Activated B cell treated with CpG ODN at 0.5 μM for 24 hours (primary cell): ENCODE measurements at regions not wholly inside any gene's neighbourhood (a gene's known extent, or its start where the extent isn't known, plus 50 kb on each side); places are given as distances from the start of the nearest gene placed in this dataset.

Source experiments
- ATAC-seq: fragments of 200-7000 bp; cut with Tn5 transposase; one replicate; pipeline ENCODE4 v1.10.0; 2021; ENCODE audit warnings: low read depth, mild to moderate bottlenecking, moderate library complexity
- CTCF ChIA-PET: fragments of 350-600 bp; sonication (Branson Sonifier 250); formaldehyde crosslinking; loops from one replicate; lab custom pipeline; 2021; ENCODE audit warnings: antibody characterized with exemption; lab: Charles Lee
- POLR2A ChIA-PET: fragments of 350-600 bp; sonication (Branson Sonifier 250); formaldehyde crosslinking; loops from one replicate; lab custom pipeline; 2021; ENCODE audit warnings: antibody characterized with exemption; lab: Charles Lee
- DNase-seq: peaks from one replicate; pipeline ENCODE4 v3.0.0; 2022
- H3K27ac Mint-ChIP-seq: one replicate; pipeline ENCODE4 v1.8.0; 2020; ENCODE audit warnings: mixed read lengths
- H3K27me3 Mint-ChIP-seq: one replicate; pipeline ENCODE4 v1.8.0; 2021; ENCODE audit warnings: mixed read lengths
- H3K36me3 Mint-ChIP-seq: one replicate; pipeline ENCODE4 v1.8.0; 2021; ENCODE audit warnings: low read depth, mixed read lengths
- H3K4me1 Mint-ChIP-seq: one replicate; pipeline ENCODE4 v1.8.0; 2021; ENCODE audit warnings: mixed read lengths
- H3K4me3 Mint-ChIP-seq: one replicate; pipeline ENCODE4 v1.8.0; 2020; ENCODE audit warnings: mild to moderate bottlenecking, mixed read lengths
- H3K9me3 Mint-ChIP-seq: one replicate; pipeline ENCODE4 v1.8.0; 2020; ENCODE audit warnings: mixed read lengths
- intact Hi-C: fragments of 100-400 bp; cut with micrococcal nuclease; formaldehyde crosslinking; loops from one replicate; pipeline ENCODE4 v1.15.1; 2024
- TF ChIP-seq, protein P1 (sequence below): fragments of 200-600 bp; IDR thresholded peaks from one replicate; pipeline ENCODE4 v1.8.0; 2022; ENCODE audit warnings: antibody characterized with exemption, mild to moderate bottlenecking

DNA sequence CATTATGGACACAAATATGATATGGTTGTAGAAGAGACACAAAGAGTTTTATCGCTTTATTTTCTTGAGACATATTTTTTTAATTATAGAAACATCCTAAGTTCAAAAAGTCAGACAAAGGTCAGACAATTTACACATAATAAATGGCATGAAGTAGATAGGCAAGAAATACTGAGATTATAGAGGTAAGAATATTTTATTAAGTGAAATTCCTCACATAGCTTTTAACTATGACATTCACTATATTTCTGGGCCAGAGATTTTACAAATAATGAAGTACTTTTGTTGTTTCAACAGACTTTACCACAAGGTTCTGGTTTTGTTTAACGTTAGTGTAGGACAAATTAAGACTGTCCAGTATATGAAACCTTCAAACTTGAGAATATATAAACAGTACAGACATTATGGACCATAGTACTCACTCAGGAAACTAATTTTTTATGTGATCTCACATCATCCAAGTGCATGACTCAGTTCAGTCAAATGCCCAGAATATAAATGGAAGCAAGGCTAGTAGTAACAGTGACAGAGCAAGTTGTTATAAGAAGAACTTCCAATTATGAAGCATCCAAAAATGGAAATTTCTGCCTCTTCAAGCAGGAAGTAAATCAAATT lies 394.8 kb downstream of the KCNJ2 start:
- DNase-seq (no peak), ATAC-seq (no peak)
- intact Hi-C loops: loop anchor here (10.0 kb wide), 1 partner anchor 49 kb away; no protein-coding TSS in a partner anchor
- POLR2A ChIA-PET: interaction anchor here (0.6 kb wide), 1 partner anchor 1009 kb away, joined by 8 read pairs; no protein-coding TSS in a partner anchor
- H3K27me3 Mint-ChIP-seq: no peaks in the 10 kb centered on the region
- no peak overlapping the region for H3K27ac Mint-ChIP-seq
- no peaks in the 10 kb centered on the region for H3K36me3 Mint-ChIP-seq
- H3K4me3 Mint-ChIP-seq: no peak overlapping the region
- no peaks in the 10 kb centered on the region for H3K9me3 Mint-ChIP-seq
- H3K4me1 Mint-ChIP-seq: no peaks in the 10 kb centered on the region
- CTCF ChIA-PET: no interaction called here
- TF ChIP-seq, protein P1, sequence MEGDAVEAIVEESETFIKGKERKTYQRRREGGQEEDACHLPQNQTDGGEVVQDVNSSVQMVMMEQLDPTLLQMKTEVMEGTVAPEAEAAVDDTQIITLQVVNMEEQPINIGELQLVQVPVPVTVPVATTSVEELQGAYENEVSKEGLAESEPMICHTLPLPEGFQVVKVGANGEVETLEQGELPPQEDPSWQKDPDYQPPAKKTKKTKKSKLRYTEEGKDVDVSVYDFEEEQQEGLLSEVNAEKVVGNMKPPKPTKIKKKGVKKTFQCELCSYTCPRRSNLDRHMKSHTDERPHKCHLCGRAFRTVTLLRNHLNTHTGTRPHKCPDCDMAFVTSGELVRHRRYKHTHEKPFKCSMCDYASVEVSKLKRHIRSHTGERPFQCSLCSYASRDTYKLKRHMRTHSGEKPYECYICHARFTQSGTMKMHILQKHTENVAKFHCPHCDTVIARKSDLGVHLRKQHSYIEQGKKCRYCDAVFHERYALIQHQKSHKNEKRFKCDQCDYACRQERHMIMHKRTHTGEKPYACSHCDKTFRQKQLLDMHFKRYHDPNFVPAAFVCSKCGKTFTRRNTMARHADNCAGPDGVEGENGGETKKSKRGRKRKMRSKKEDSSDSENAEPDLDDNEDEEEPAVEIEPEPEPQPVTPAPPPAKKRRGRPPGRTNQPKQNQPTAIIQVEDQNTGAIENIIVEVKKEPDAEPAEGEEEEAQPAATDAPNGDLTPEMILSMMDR: no peak

DNA sequence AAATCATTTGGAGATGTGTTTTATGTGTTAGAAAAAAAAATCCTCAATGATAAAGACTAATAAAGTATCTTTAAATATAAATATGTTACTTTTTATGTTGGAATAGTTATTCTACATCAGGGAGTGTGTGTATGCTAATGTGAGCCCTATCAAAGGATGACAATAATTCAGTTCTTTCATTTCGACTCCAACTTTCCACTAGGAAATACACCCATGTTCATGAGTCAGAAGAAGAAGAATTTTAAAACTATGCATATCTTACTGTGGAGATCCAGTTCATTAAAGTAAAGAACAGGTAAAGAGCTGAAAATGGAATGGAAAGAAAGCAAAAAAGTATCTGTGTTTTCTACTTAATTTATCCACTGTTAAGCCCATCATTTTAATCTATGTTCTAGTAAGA lies 399.8 kb downstream of the KCNJ2 start:
- no peak overlapping the region for H3K4me3 Mint-ChIP-seq
- intact Hi-C loops: loop anchor here (10.0 kb wide), 1 partner anchor 54 kb away; no protein-coding TSS in a partner anchor
- ChIA-PET CTCF (no interaction called here), POLR2A (no interaction called here)
- H3K9me3 Mint-ChIP-seq: no peaks in the 10 kb centered on the region
- TF ChIP-seq, protein P1: no peak
- DNase-seq (no peak), ATAC-seq (no peak)
- no peaks in the 10 kb centered on the region for H3K36me3 Mint-ChIP-seq
- H3K4me1 Mint-ChIP-seq: no peaks in the 10 kb centered on the region
- H3K27ac Mint-ChIP-seq: no peak overlapping the region
- no peaks in the 10 kb centered on the region for H3K27me3 Mint-ChIP-seq

DNA sequence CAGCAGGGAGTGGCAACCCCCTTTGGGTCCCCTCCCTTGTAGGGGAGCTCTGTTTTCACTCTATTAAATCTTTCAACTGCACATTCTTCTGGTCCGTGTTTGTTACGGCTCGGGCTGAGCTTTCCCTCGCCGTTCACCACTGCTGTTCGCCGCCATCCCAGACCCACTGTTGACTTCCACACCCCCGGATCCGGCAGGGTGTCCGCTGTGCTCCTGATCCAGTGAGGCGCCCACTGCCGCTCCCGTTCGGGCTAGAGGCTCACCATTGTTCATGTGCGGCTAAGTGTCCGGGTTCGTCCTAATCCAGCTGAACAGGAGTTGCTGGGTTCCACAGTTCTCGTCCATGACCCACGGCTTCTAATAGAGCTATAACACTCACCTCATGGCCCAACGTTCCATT lies 408.1 kb downstream of the KCNJ2 start:
- ATAC-seq: no peak
- no peaks in the 10 kb centered on the region for H3K27me3 Mint-ChIP-seq
- H3K36me3 Mint-ChIP-seq: no peaks in the 10 kb centered on the region
- ChIA-PET POLR2A (no interaction called here), CTCF (no interaction called here)
- TF ChIP-seq, protein P1: no peak
- intact Hi-C loops: no loop called here
- H3K9me3 Mint-ChIP-seq: peaks cover 9% of the 10 kb centered on the region
- no peak overlapping the region for H3K27ac Mint-ChIP-seq
- DNase-seq: no peak
- no peak overlapping the region for H3K4me3 Mint-ChIP-seq
- H3K4me1 Mint-ChIP-seq: no peaks in the 10 kb centered on the region

DNA sequence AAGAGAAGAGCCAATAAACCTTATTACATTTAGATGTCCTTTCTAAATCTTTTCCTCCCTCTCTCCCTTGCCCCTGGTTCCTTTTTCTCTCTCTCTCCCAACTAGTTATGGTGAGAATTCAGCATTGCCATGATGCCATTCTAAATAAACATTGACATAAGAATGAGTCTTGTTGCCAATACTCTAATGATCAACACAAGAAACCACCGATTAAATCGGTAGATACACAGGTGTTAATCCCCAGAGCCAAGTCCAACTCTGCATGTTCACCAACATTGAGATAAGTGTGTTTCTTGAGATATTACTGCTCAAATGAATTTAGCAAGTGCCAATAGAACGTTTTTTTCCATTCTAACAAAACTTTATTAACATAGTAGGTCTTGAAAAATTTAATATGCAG lies 412.1 kb downstream of the KCNJ2 start:
- ChIA-PET POLR2A (no interaction called here), CTCF (no interaction called here)
- H3K4me1 Mint-ChIP-seq: no peaks in the 10 kb centered on the region
- DNase-seq (no peak), ATAC-seq (no peak)
- no peak overlapping the region for H3K4me3 Mint-ChIP-seq
- no peaks in the 10 kb centered on the region for H3K27me3 Mint-ChIP-seq
- intact Hi-C loops: no loop called here
- no peak overlapping the region for H3K27ac Mint-ChIP-seq
- no peaks in the 10 kb centered on the region for H3K36me3 Mint-ChIP-seq
- H3K9me3 Mint-ChIP-seq: peaks cover 13% of the 10 kb centered on the region
- TF ChIP-seq, protein P1: no peak

DNA sequence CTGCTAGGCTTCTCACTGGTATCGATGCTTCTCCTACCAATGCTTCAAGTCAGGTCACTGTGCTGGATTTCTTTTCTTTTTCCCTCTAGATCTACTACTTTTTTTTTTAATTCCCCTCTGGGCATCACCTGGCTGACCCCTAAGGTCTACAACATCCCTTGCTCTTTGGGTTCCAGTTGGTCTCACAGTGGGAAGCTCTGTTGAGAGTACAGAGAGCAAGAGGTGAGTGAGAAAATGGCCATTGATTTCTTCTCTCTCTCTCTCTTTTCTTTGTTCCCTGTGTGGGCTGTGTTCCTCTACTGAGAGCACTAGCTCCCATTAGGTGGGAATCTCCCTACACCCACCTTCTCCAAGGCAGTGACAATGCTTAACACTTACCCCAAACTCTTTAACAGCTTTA lies 413.4 kb downstream of the KCNJ2 start:
- Mint-ChIP-seq H3K9me3 (peaks cover 12% of the 10 kb centered on the region), H3K36me3 (no peaks in the 10 kb centered on the region), H3K4me3 (no peak overlapping the region), H3K27me3 (no peaks in the 10 kb centered on the region), H3K4me1 (no peaks in the 10 kb centered on the region), H3K27ac (no peak overlapping the region)
- intact Hi-C loops: no loop called here
- ATAC-seq (no peak), DNase-seq (no peak)
- TF ChIP-seq, protein P1: no peak
- ChIA-PET CTCF (no interaction called here), POLR2A (no interaction called here)
